ENCODE measurements at regions not wholly inside any gene's neighbourhood (a gene's known extent, or its start where the extent isn't known, plus 50 kb on each side); places are given as distances from the start of the nearest gene placed in this dataset.

GRCh38 chr11:24225501-24225900, 271.4 kb upstream of the LUZP2 start:
- Histone ChIP-seq H3K36me3 (ENCODE audit: low read depth) (no peaks in the 10 kb centered on the region), H3K27me3 (ENCODE audit: insufficient read depth, low read depth) (no peaks in the 10 kb centered on the region), H3K4me2 (no peak overlapping the region), H2AFZ (no peak overlapping the region), H3K9me3 (ENCODE audit: insufficient read depth, low read depth) (no peaks in the 10 kb centered on the region), H3K4me3 (no peak overlapping the region), H3F3A (ENCODE audit: insufficient read depth, low read depth) (no peaks in the 10 kb centered on the region), H4K20me1 (ENCODE audit: insufficient read depth) (no peaks in the 10 kb centered on the region), H3K27ac (no peak overlapping the region), H3K79me2 (ENCODE audit: low read depth) (no peaks in the 10 kb centered on the region), H3K4me1 (replicated peaks; ENCODE audit: insufficient read depth) (no peaks in the 10 kb centered on the region), H3K9me2 (ENCODE audit: insufficient read depth) (no peaks in the 10 kb centered on the region)
- intact Hi-C loops (cut with micrococcal nuclease; ENCODE audit: unreplicated experiment): no loop called here
- ChIA-PET POLR2A (ENCODE audit: unreplicated experiment) (no interaction called here), CTCF (no interaction called here)
- DNase-seq: no peak
- BruUV-seq (replicated peaks): no TSS peak
- TF ChIP-seq CTCF (conservative IDR thresholded peaks at IDR 0.05) (no peak), EZH2 (IDR thresholded peaks at IDR 0.05; ENCODE audit: low read depth) (no peak)

GRCh38 chr11:24226606-24227005, 270.2 kb upstream of the LUZP2 start:
- no peaks in the 10 kb centered on the region for H4K20me1 ChIP-seq (ENCODE audit: insufficient read depth)
- H3K36me3 ChIP-seq (ENCODE audit: low read depth): no peaks in the 10 kb centered on the region
- no peaks in the 10 kb centered on the region for H3K4me1 ChIP-seq (replicated peaks; ENCODE audit: insufficient read depth)
- POLR2A ChIA-PET (ENCODE audit: unreplicated experiment): no interaction called here
- no peak overlapping the region for H2AFZ ChIP-seq
- no peaks in the 10 kb centered on the region for H3K9me3 ChIP-seq (ENCODE audit: insufficient read depth, low read depth)
- H3K79me2 ChIP-seq (ENCODE audit: low read depth): no peaks in the 10 kb centered on the region
- no peaks in the 10 kb centered on the region for H3K27me3 ChIP-seq (ENCODE audit: insufficient read depth, low read depth)
- H3K4me2 ChIP-seq: no peak overlapping the region
- DNase-seq: no peak
- no peaks in the 10 kb centered on the region for H3F3A ChIP-seq (ENCODE audit: insufficient read depth, low read depth)
- CTCF ChIA-PET: no interaction called here
- no peak overlapping the region for H3K27ac ChIP-seq
- H3K9me2 ChIP-seq (ENCODE audit: insufficient read depth): no peaks in the 10 kb centered on the region
- no peak overlapping the region for H3K4me3 ChIP-seq
- BruUV-seq (replicated peaks): no TSS peak
- intact Hi-C loops (cut with micrococcal nuclease; ENCODE audit: unreplicated experiment): no loop called here
- TF ChIP-seq EZH2 (IDR thresholded peaks at IDR 0.05; ENCODE audit: low read depth): no peak
- no peak for TF ChIP-seq CTCF (conservative IDR thresholded peaks at IDR 0.05)

- POLR2A ChIA-PET (ENCODE audit: unreplicated experiment): no interaction called here
- no peak overlapping the region for H3K4me3 ChIP-seq
- no peaks in the 10 kb centered on the region for H3K36me3 ChIP-seq (ENCODE audit: low read depth)
- no peaks in the 10 kb centered on the region for H3F3A ChIP-seq (ENCODE audit: insufficient read depth, low read depth)
- TF ChIP-seq CTCF (conservative IDR thresholded peaks at IDR 0.05) (no peak), EZH2 (IDR thresholded peaks at IDR 0.05; ENCODE audit: low read depth) (no peak)
- CTCF ChIA-PET: no interaction called here
- H3K27ac ChIP-seq: no peak overlapping the region
- BruUV-seq (replicated peaks): no TSS peak
- H3K79me2 ChIP-seq (ENCODE audit: low read depth): no peaks in the 10 kb centered on the region
- intact Hi-C loops (cut with micrococcal nuclease; ENCODE audit: unreplicated experiment): no loop called here
- H3K9me3 ChIP-seq (ENCODE audit: insufficient read depth, low read depth): no peaks in the 10 kb centered on the region
- H3K4me1 ChIP-seq (replicated peaks; ENCODE audit: insufficient read depth): no peaks in the 10 kb centered on the region
- H3K27me3 ChIP-seq (ENCODE audit: insufficient read depth, low read depth): no peaks in the 10 kb centered on the region
- H3K4me2 ChIP-seq: no peak overlapping the region
- H3K9me2 ChIP-seq (ENCODE audit: insufficient read depth): no peaks in the 10 kb centered on the region
- H2AFZ ChIP-seq: no peak overlapping the region
- H4K20me1 ChIP-seq (ENCODE audit: insufficient read depth): no peaks in the 10 kb centered on the region
- DNase-seq: no peak
Observed at GRCh38 chr11:24233041-24233440, 263.8 kb upstream of the LUZP2 start.

All from PC-9 (cell line).